ENCODE measurements at regions not wholly inside any gene's neighbourhood (a gene's known extent, or its start where the extent isn't known, plus 50 kb on each side); places are given as distances from the start of the nearest gene placed in this dataset.

GRCh38 chr5:28810751-28811136 lies 1772.4 kb upstream of the CDH9 start:
- TF ChIP-seq CTCF (IDR thresholded peaks at IDR 0.05), result no peak
- TF ChIP-seq ZFX (IDR thresholded peaks at IDR 0.05; ENCODE audit: borderline replicate concordance), result no peak
